ENCODE measurements at regions not wholly inside any gene's neighbourhood (a gene's known extent, or its start where the extent isn't known, plus 50 kb on each side); places are given as distances from the start of the nearest gene placed in this dataset.

DNA sequence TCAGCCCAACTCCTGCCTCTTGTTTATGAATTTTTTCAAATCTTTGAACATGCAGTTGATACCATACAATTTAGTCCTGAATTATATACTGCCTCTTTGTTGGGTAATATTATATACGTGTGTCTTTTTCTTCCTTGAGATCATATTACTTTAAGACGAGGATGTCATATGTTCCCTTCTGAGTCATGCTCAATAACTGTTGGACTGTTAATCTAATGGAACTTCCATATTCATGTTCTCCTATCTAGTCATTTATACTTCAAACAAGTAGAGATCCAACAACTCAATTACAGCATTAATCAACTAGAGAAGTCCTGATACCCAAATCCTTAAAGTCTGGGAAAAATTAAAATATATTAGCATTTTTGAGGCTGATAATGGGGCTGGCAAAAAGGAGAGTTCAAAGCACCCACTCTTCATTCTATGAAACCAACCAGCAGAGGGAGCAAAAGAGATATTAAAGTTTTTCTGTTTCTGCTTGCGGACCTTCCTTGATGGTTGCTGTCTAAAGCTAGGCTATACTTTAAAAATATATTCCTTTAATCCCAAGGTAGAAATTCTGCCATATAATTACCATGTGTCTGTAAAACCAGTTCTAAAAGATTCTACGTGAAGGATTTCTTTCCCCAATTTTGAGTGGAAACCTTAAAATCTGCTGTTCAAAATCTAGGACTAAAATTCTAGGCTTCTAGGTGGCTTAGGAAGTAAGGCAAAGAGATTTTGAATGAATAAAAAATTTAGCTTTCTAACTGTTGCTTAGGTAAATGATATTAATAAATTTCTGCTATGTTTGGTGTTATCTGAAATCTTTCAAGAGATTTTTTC is 498.9 kb downstream of the BCKDHB start:
- TF ChIP-seq, protein P1, sequence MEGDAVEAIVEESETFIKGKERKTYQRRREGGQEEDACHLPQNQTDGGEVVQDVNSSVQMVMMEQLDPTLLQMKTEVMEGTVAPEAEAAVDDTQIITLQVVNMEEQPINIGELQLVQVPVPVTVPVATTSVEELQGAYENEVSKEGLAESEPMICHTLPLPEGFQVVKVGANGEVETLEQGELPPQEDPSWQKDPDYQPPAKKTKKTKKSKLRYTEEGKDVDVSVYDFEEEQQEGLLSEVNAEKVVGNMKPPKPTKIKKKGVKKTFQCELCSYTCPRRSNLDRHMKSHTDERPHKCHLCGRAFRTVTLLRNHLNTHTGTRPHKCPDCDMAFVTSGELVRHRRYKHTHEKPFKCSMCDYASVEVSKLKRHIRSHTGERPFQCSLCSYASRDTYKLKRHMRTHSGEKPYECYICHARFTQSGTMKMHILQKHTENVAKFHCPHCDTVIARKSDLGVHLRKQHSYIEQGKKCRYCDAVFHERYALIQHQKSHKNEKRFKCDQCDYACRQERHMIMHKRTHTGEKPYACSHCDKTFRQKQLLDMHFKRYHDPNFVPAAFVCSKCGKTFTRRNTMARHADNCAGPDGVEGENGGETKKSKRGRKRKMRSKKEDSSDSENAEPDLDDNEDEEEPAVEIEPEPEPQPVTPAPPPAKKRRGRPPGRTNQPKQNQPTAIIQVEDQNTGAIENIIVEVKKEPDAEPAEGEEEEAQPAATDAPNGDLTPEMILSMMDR (IDR thresholded peaks at IDR 0.05): no peak
- TF ChIP-seq POLR2A (IDR thresholded peaks at IDR 0.05): no peak

All from lower leg skin (tissue), 3 donors.